PC-3 (cell line): ENCODE measurements at regions not wholly inside any gene's neighbourhood (a gene's known extent, or its start where the extent isn't known, plus 50 kb on each side); places are given as distances from the start of the nearest gene placed in this dataset.

Source experiments
- EZH2 ChIP-seq: fragments of 300-600 bp; sonication (generic); IDR thresholded peaks from one replicate; pipeline ENCODE4 v1.6.1; 2017; ENCODE audit warnings: antibody characterized with exemption, mild to moderate bottlenecking, low read length; ENCODE audit not compliant: unreplicated experiment
- EZH2phosphoT487 ChIP-seq: fragments of 300-600 bp; sonication (generic); IDR thresholded peaks from 2 replicates; pipeline ENCODE4 v1.6.1; 2018; ENCODE audit warnings: mild to moderate bottlenecking, antibody characterized with exemption, low read length, borderline replicate concordance
- TF ChIP-seq, protein P1 (sequence below): fragments of 300-600 bp; sonication (generic); conservative IDR thresholded peaks from 2 replicates; pipeline ENCODE4 v1.5.1; 2017; ENCODE audit warnings: antibody characterized with exemption, low read depth, mild to moderate bottlenecking, low read length

DNA sequence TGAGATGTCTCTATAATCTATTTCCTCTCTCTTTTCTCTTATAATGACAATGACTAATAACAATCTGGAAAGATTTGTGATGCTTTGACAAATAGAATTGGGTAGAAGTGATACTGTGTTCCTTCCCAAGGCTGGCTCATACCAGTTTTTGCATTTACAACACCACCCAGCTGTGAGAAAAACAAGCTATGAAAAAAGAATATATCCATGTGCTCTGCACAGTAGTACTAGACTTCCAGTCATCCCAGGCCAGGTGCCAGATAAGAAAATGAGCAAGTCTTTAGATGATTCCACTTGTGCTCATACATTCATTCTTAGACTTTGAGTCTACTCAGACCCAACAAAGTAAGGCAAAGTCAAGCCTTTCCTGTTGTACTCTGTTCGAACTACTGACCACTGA lies 350.2 kb upstream of the POU1F1 start:
- TF ChIP-seq, protein P1, sequence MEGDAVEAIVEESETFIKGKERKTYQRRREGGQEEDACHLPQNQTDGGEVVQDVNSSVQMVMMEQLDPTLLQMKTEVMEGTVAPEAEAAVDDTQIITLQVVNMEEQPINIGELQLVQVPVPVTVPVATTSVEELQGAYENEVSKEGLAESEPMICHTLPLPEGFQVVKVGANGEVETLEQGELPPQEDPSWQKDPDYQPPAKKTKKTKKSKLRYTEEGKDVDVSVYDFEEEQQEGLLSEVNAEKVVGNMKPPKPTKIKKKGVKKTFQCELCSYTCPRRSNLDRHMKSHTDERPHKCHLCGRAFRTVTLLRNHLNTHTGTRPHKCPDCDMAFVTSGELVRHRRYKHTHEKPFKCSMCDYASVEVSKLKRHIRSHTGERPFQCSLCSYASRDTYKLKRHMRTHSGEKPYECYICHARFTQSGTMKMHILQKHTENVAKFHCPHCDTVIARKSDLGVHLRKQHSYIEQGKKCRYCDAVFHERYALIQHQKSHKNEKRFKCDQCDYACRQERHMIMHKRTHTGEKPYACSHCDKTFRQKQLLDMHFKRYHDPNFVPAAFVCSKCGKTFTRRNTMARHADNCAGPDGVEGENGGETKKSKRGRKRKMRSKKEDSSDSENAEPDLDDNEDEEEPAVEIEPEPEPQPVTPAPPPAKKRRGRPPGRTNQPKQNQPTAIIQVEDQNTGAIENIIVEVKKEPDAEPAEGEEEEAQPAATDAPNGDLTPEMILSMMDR, result no peak
- TF ChIP-seq EZH2phosphoT487 (no peak), EZH2 (no peak)
